Mucosa of descending colon (tissue), 3 donors: ENCODE measurements at regions not wholly inside any gene's neighbourhood (a gene's known extent, or its start where the extent isn't known, plus 50 kb on each side); places are given as distances from the start of the nearest gene placed in this dataset.

Experiments used
- ATAC-seq: fragments of 200-7000 bp; cut with Tn5 transposase; one replicate; pipeline ENCODE4 v1.9.1; 2020; ENCODE audit warnings: mild to moderate bottlenecking, moderate library complexity
- DNase-seq, 3 donors: peaks; one replicate each; pipeline ENCODE4 v3.0.0-alpha.2; 2020
- H3K36me3 ChIP-seq: fragments of 200-600 bp; one replicate; pipeline ENCODE4 v1.8.0; 2021; ENCODE audit warnings: low read depth, mild to moderate bottlenecking
- H3K4me1 ChIP-seq: fragments of 200-600 bp; one replicate; pipeline ENCODE4 v1.8.0; 2021; ENCODE audit warnings: low read depth, mild to moderate bottlenecking
- H3K4me3 ChIP-seq: fragments of 200-600 bp; one replicate; pipeline ENCODE4 v1.8.0; 2021; ENCODE audit warnings: mild to moderate bottlenecking
- H3K9me3 ChIP-seq: fragments of 200-600 bp; one replicate; pipeline ENCODE4 v1.8.0; 2021; ENCODE audit warnings: mild to moderate bottlenecking
- CTCF ChIP-seq: fragments of 200-600 bp; IDR thresholded peaks from one replicate; pipeline ENCODE4 v1.8.0; 2022; ENCODE audit warnings: antibody characterized with exemption, mild to moderate bottlenecking
- intact Hi-C, 2 donors: fragments of 100-400 bp; cut with DNase I in 1 of 2; cut with micrococcal nuclease in 1 of 2; formaldehyde crosslinking; loops; one replicate each; pipeline versions ENCODE4 v1.11.0 to v1.11.1; 2022; cut with DNase I, micrococcal nuclease
- donor health status: DM: no; HTN: no; CAD: no; lungs with moderate emphysema.
- donor health status: DM: no; HTN: no; CAD: no.
- donor health status: DM: no; HTN: yes; CAD: no.

- Histone ChIP-seq H3K4me1 (no peaks in the 10 kb centered on the region), H3K9me3 (no peaks in the 10 kb centered on the region), H3K4me3 (no peak overlapping the region), H3K36me3 (no peaks in the 10 kb centered on the region)
- intact Hi-C loops = loop anchor here in 1 of 2 donors (10.0 kb wide), 1 partner anchor 1062 kb away; no protein-coding TSS in a partner anchor
- DNase-seq (no peak), ATAC-seq (no peak)
- TF ChIP-seq CTCF = no peak
Measured at GRCh38 chr11:42526426-42526825, 785.4 kb upstream of the API5 start.

- DNase-seq (no peak), ATAC-seq (no peak)
- H3K4me3 ChIP-seq = no peak overlapping the region
- no peaks in the 10 kb centered on the region for H3K36me3 ChIP-seq
- H3K9me3 ChIP-seq = no peaks in the 10 kb centered on the region
- no peaks in the 10 kb centered on the region for H3K4me1 ChIP-seq
- intact Hi-C loops = loop anchor here in 1 of 2 donors (10.0 kb wide), 1 partner anchor 1064 kb away; no protein-coding TSS in a partner anchor
- no peak for TF ChIP-seq CTCF
Measured at GRCh38 chr11:42528471-42528870, 783.3 kb upstream of the API5 start.

- intact Hi-C loops = loop anchor here in 1 of 2 donors (10.0 kb wide), 1 partner anchor 1064 kb away; no protein-coding TSS in a partner anchor
- Histone ChIP-seq H3K36me3 (no peaks in the 10 kb centered on the region), H3K4me3 (no peak overlapping the region), H3K4me1 (no peaks in the 10 kb centered on the region), H3K9me3 (no peaks in the 10 kb centered on the region)
- DNase-seq (no peak), ATAC-seq (no peak)
- no peak for TF ChIP-seq CTCF
Measured at GRCh38 chr11:42528911-42529310, 782.9 kb upstream of the API5 start.

DNA sequence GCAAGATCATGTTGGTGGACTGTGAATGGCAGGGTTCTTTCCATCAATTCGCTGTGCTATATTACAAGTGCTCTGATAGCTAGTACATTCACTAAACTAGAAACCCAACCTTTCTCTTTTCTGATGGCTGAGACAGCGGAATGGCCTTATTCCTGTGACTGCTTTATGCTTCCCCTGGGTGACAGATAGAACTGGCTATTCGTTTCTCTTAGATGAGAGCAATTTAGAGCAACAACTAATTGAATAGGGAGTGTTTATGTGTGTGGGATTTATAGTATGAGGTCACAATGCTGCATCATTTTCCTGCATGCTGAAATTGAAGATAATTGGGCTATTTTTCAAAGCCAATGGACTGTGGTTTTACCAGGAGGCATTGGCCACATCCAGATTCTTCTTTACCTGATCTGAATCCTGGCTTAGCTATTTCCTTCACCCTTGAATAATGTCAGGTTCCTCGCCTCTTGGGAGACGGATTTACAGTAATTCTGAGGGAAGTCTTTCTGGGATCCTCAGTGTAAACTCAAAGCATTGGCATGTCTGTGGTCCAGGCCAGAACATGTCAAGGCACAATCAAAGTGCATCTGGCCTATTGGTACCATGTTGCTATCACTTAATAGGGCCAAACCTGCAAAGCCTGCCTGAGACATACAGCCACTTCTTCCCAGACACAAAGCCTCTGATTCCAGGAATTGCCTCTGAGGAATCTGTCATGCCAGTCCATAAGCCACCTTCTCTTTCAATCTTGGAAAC, 775.0 kb upstream of the API5 start:
- no peak for TF ChIP-seq CTCF
- ATAC-seq = no peak

GRCh38 chr11:42542336-42542735, 769.5 kb upstream of the API5 start:
- no peak overlapping the region for H3K4me3 ChIP-seq
- H3K9me3 ChIP-seq = no peaks in the 10 kb centered on the region
- intact Hi-C loops = no loop called here
- DNase-seq (no peak), ATAC-seq (no peak)
- H3K4me1 ChIP-seq = no peaks in the 10 kb centered on the region
- no peak for TF ChIP-seq CTCF
- H3K36me3 ChIP-seq = no peaks in the 10 kb centered on the region

More for the DNA sequence above, 775.0 kb upstream of the API5 start:
- no peaks in the 10 kb centered on the region for H3K4me1 ChIP-seq
- no peaks in the 10 kb centered on the region for H3K9me3 ChIP-seq
- no peaks in the 10 kb centered on the region for H3K36me3 ChIP-seq
- intact Hi-C loops = no loop called here
- DNase-seq = no peak
- H3K4me3 ChIP-seq = no peak overlapping the region
